RKO (cell line): ENCODE measurements at regions not wholly inside any gene's neighbourhood (a gene's known extent, or its start where the extent isn't known, plus 50 kb on each side); places are given as distances from the start of the nearest gene placed in this dataset.
"Not testable (repeated sequence)": the region's sequence is repeated elsewhere in the genome, so short reads cannot be mapped to it uniquely, and the experiment has no call there.

Experiments used
- DNase-seq: peaks from one replicate; pipeline ENCODE4 v3.0.0-alpha.2; 2016; ENCODE audit warnings: low spot score

DNA sequence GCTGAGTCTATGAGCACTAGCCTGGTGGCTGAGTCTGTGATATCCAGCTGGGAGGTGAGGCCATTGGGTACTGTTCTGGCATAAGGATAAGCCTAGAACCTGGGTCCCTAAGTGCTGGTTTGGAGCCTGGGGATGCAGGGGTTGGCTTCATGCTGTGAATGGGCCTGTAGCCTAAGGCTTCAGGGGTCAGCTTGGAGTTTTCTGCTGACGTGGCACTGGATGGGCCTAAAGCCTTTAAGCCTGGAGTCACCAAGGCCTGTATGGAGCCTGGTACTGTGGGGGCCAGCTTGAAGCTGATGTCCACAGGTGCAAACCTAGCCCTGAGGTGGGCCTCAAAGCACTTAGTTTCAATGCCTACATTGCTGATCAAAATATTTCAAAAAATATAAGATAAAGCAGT is 979.6 kb upstream of the POU3F4 start:
- DNase-seq: no peak

DNA sequence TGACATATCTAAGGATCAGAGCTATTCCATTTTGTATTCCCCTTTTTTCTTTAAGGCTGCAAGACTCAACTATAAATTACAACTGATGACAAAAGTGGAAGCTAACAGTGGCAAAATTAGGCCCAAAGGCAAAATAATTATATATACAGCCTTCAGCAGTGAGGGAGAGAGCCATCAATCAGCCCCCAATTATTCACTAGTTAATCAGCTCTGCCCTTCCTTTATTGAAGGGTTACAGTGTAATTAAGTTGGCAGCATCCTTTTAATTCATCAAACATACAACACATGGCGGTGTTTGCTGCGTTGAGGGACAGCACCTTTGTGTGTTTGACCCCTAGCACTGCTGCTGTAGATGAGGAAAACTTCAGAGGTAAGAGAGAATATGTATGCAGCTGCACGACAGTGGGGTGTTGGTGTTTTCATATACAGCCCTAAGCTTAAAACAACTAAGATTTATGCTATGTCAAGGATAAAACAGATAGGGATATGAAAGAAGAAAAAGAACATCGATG is 973.9 kb upstream of the POU3F4 start:
- DNase-seq: no peak

DNA sequence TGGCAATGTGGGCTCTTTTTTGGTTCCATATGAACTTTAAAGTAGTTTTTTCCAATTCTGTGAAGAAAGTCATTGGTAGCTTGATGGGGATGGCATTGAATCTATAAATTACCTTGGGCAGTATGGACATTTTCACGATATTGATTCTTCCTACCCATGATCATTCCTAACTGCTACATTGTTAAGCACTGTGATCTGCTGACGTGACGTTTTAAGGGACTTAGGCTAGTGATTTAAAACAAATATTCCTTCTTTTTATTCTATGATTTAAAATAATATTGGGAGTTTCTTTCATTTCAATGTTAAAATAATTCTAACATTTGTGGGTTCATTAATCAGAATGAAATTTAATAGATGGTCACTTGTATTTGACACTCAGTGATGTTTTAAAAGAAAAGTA is 970.9 kb upstream of the POU3F4 start:
- DNase-seq: not testable (repeated sequence)

DNA sequence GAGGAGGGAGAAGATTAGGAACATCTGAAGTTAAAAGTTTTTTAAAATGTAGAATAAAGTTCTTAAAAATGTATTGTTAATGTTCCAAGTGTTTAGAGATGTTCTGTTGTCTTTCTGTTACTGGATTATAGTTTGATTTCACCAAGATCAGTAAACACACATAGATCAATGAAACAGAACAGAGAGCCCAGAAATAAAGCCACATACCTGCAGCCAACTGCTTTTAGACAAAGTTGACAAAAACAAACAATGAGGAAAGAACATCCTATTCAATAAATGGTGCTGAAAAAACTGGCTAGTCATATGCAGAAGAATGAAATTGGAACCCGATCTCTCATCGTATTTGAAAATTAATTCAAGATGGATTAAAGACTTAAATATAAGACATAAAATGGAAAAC is 966.3 kb upstream of the POU3F4 start:
- no peak for DNase-seq

DNA sequence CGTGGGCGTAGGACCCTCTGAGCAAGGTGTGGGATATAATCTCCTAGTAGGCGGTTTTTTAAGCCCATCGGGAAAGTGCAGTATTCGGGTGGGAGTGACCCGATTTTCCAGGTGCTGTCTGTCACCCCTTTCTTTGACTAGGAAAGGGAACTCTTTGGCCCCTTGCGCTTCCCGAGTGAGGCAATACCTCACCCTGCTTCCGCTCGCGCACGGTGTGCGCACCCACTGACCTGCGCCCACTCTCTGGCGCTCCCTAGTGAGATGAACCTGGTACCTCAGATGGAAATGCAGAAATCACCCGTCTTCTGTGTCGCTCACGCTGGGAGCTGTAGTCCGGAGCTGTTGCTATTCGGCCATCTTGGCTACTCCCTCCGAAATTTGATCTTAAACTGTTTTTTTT is 955.9 kb upstream of the POU3F4 start:
- DNase-seq: not testable (repeated sequence)

DNA sequence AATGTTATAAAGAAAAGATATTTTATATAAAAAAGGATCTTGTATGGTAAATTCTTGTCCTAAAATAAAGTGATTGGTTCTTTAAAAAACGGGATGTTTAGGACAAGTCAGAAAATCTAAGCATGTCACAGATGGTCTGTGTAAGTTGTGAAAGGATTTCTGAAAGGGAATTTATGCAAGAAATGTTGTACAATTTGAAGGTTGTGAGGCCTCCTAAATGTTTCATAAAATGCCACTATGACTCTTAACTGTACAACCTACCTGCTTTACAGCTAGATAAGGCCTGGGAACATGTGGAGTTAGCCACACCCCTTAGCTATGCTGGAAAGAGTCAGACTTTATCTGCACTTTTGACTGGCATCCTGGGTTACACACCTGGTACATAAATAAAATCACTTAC is 951.5 kb upstream of the POU3F4 start:
- no peak for DNase-seq

DNA sequence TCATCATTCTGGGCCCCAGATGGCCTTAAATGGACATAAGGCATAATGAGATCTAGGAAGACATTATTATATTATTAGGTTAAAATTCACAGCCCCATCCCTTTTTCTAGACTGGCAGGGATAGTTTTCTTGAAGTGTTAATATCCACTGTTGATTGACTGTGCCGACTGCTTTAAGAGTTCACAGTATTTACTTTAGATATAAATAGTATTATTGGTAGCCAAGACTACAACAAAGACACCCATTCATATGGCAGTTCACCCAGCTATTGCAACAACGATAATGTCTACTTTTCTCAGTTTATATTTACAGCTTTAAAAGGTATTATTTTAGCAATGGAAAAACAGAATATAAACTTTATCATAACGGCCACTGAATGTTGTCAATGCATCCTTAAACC is 922.2 kb upstream of the POU3F4 start:
- no peak for DNase-seq

DNA sequence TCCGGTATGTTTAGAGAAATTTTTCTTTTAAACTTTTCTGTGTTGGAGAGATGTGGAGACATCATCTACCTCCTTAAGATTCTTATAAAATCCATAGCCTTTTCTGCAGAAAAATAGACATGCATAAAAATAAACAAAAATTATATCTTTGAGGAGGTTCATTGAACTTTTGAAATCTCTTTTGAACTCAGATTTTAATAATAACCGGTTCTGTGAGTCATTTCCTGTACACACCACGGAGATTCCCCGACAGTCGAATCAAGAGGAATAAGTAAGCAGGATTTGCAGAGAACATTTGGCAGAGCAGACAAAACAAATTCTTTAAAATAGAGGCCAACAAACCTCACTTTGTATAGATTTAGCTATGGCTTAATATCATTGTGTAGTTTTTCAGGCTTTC is 918.7 kb upstream of the POU3F4 start:
- peak; percentile 18 for DNase-seq

DNA sequence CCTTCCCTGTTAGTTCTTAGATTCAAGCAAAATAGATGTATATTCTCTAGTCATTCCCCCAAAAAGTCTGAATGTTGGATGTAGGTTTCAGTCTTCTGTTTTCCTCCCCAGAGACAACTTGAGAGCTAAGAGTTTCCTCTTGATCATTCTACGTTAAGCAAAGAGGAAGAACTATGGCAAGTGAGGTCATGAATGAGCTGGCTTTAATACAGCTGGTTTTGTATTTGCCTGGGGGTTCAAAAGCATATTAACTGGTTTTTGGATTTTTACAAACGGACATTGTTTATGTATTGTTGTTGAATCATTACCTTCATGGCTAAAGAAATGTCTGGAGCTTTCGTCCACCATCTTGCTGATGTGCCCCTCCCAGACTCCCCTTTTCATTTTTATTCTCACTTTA is 916.7 kb upstream of the POU3F4 start:
- no peak for DNase-seq

DNA sequence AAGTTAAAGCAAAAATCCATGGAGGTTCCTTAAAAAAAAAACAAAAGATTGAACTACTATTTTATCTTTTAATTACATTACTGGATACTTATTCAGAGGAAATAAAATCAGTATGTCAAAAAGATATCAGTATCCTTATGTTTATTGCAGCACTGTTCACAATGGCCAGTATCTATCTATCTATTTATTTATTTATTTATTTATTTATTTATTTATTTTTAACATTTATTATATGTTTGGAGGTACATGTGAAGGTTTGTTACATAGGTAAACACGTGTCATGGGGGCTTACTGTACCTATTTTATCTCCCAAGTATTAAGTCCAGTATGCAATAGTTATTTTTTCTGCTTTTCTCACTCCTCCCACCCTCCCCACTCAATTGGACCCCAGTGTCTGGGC is 881.1 kb upstream of the POU3F4 start:
- no peak for DNase-seq

DNA sequence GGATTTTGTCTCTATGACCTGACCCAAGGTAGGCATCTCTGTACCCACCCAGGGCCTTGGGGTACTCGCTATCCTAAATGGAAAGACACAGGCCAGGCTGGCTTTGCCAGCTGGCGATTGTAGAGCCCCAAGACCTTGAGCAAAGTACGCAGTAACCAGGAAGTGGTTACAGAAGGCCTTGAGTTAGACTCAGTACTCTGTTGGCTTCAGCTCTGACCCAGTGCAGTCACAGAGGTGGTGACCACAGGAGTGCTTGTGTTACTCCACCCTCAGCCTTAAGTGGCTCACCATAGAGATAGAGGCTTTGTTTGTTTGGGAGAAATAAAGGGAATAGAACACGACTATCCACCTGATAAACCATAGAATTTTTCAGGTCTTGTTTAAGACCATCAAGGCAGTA is 880.5 kb upstream of the POU3F4 start:
- DNase-seq: no peak

DNA sequence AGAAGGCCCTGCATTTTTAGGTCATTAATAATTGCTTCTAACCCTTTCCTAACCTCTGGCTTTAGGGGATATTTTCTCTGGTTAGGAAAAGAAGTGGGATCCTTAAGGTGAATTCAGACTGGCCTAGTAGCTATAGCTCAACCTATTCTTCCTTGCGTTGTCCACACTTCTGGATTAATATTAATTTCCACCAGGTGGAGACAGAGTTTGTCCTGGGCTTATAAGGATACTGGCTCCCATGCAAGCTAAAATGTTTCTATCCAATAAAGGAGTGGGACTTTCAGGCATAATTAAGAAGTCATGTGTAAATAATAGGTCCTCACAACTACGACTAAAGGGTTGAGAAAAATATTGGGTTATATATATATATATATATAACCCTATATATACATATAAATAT is 860.0 kb upstream of the POU3F4 start:
- DNase-seq: no peak

DNA sequence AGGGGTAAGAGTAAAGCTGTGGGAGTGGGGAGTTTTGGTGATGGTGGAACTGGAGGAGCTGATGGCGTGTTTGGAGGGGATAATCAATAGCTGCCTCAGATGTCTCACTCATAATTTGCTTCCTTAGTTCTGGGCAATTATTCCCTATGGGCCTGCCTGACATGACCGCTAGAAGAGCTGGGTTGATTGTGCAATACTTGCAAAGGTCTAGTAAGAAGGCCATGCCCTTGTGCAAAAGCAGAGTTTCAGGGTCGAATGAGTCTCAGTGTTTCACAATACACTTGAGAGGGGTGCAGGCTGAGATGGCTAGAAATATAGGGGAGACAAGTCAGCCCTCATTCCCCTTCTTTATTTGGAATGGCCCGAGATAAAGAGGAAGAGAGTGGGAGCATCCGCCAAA is 858.4 kb upstream of the POU3F4 start:
- no peak for DNase-seq

DNA sequence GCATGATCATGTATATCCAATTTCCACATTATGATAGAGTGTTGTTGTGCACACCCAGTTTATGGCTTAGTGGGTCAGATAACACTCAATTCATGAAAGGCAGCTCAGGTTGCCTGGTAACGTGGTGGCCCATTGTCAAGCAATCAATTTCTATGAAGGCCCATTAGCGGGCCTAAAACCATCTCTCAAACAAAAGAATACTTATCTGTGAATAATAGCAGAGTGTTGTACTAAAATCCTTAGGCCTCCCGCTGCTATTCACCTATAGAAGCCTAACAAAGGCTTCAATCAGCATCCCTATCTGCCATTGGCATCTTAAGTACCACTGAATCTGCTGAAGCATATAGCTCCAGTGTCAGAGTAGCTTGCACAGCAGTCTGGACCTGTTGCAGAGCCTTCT is 849.6 kb upstream of the POU3F4 start:
- no peak for DNase-seq

DNA sequence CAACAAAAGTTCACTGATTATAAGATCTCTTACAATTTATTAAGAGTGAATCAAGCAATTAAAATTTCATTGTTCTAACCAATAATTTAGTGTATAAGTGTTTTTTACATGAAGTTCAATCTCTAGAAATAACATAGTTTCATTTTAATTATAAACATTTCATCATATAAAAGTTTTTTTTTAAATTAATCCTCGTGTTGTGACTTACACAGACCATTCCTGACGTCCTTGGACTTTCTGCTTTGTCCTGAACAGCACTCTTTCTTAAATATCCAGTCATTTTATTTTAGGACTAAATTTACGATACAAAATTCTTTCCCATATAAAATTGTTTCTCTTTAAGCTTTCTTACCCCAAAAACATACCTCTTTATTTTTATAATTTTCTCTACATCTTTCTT is 841.7 kb upstream of the POU3F4 start:
- no peak for DNase-seq

DNA sequence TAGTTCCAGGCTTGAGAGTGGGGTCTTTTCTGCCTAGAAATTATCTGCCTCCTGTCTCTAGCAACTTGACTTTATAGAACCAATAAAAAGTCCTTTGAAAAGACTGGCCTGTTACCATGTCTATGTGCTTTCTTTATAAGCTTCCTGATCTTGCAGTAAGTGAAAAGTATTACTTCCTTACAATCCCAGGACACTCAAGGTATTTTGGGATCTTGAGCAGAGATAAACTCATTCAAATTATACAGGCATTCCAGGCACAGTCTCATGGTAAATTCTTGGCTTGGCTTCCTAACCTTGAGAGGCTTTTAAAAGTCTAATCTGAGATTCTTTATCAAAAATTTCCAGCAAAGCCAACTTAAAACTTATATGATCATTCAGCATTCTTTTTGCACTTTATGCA is 833.0 kb upstream of the POU3F4 start:
- no peak for DNase-seq

DNA sequence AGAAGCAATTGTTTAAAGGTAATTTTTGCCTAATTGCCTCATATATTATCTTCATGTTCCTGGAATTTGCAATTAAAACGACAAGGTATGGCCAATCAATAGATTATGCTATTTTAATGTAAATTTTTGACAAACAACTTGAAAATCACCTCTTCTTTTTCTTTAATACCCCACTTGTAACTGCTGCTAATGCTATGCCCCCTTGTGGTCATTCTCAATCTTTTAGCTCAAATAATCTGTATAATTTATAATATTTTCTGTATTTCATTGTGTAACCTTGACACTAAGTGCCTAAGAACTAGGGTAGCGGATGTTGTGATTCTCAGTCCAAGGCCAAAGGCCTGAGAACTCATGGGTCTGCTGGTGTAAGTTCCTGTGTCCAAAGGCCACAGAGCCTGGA is 831.7 kb upstream of the POU3F4 start:
- DNase-seq: peak; percentile 39

DNA sequence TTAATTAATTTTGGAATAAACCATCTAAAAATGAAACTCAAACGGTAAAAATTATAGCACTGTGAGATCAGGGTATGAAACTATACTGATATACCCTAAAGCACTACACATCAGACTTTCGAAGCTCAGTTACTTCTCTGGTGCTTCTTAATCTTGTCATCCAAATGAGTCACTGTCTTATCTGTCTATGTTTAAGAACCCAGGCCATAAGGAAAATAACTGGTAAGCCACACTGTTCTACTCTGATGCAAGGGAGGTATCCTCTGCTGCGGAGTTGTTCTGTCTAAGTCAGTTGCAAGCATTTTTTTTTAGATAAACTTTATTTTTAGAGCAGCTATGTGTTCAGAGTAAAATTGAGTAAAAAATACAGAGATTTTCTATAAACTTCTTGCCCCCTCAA is 830.8 kb upstream of the POU3F4 start:
- no peak for DNase-seq

DNA sequence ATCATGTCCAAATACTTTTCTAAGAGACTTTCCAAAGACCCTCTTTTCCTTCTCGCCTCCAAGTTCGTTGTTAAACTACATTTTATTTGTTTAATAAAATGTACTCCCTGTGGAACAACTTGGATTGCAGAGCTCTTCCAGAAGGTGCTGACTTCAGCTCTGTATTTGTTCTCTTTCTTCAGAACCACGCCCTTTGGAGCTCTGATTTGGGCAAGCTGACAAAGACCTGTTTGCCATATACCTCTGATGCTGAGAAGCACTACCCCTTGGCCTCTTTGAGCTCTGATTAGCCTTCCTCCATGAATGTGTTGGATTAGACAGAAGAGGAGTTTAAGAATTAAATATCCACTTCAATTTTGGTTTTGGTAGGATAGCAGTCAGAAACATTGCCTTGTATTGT is 815.1 kb upstream of the POU3F4 start:
- DNase-seq: no peak

DNA sequence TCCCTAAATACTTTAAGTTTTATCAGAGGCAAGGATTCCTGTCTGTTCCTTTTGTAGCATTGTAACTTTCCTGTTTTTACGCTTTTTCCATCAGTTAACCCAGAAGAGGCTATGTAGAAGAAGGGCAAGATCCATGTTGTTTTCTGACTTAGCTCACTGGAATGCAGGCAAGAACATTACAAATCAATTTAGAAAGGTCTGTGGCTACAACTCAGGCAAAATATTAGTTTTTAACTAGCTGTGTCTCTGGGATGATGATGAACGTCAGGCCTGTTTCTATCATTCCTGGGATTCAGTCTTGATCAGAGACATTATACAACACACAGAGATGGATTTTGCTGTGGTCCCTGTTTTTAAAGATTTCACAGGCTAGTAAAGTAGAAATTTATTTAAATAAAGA is 813.0 kb upstream of the POU3F4 start:
- DNase-seq: no peak

DNA sequence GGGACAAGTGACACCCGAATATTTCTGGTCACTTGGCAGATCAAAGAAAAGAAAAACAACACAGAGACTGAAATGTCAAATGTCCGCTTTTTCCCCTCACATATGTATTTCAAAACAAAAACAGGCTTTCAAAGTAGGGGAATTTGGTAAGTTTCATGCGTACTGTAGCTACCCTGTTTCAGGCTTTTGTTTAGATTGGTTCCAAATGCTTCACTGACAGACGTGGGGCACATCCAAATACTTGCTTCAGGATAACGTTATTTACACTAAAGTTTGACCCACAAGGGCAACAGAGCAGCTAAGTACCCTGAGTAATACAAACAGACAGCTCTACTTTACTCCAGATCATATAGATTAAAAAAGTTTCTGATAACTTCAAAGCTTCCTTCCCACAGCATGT is 804.5 kb upstream of the POU3F4 start:
- no peak for DNase-seq

DNA sequence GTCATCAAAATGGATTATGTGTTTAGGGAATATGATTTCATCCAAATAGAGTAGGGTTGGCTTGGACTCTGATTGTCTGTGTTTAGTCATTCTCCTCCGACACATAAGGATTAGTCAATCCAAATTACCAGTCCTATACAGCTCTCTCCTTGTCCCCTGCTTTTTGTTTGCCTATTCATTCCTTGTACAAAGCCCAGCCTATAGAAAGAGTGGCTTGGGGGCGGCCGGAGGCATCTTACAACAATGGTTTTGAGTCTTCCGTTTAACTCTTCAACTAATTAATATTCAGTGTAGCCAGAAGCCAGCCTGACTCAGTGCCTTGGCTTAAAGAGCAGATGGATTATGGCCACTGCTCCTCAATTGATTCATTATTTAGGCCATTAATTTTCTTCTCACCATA is 796.6 kb upstream of the POU3F4 start:
- no peak for DNase-seq

DNA sequence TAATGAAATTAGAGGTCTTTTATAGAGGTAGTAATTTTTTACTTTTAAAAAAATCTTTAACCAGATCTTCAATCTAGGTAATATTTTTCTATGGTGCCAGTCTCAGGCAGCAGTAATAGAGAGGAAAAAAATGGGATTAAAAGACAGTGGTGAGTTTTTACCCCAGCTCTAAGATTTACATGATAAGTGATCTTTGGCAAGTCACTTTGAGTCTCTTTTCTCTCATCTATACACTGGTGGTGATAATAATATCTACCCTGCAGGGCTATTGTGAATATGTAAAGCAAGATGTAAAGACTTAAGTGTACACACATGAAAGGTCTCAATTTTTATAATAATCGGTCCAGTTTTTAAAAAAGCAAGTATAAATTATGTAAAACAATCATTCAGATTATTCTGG is 786.2 kb upstream of the POU3F4 start:
- no peak for DNase-seq

DNA sequence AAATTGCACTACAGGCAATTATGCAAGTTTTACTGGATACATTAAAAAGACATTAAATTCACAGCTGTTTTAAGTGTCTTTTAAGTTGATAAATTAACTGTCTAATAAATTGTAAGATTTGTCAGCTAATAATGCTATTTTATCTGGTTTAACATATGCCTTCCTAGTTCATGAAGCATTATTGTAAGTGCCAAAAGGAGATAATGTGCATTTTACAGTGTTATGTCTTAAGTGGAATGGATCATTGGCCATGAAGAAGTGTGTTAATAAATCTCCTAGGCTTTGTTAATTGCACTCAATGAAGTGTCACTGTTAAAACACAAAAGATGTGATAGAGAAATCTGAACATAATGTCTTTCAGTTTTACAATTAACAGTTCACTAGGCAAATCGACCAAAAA is 784.3 kb upstream of the POU3F4 start:
- DNase-seq: no peak

DNA sequence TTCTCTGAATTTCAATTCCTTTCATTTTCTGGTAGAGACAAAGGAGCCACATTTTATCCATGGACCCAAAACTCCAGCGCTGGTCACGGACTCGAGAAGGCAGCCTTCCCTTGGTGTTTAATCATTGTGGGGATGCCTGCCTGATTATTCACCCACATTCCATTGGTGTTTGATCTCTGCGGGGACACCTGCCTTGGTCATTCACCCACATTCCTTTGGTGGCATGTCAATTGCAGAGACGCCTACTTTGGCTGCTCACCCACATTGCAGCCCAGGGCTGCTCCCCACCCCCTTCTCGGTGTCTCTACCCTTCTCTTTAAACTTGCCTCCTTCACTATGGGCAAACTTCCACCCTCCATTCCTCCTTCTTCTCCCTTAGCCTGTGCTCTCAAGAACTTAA is 780.7 kb upstream of the POU3F4 start:
- DNase-seq: not testable (repeated sequence)
